H9 (cell line): ENCODE measurements at regions not wholly inside any gene's neighbourhood (a gene's known extent, or its start where the extent isn't known, plus 50 kb on each side); places are given as distances from the start of the nearest gene placed in this dataset.
A peak's percentile ranks its signal among the peaks of the same experiment; 100 is the strongest.

Source experiments
- DNase-seq: peaks from one replicate; pipeline ENCODE4 v3.0.0-alpha.2; 2017
- H2AFZ ChIP-seq: one replicate; pipeline ENCODE4 v1.6.1; 2013; ENCODE audit warnings: mild to moderate bottlenecking, low read length, control low read depth, moderate library complexity
- H2AK5ac ChIP-seq: 2 replicates; pipeline ENCODE4 v1.6.1; 2013; ENCODE audit warnings: low read length, control low read depth, mixed read lengths; ENCODE audit not compliant: insufficient read length
- H2BK120ac ChIP-seq: one replicate; pipeline ENCODE4 v1.6.1; 2013; ENCODE audit warnings: low read depth, mild to moderate bottlenecking, low read length, control low read depth, inconsistent platforms; ENCODE audit not compliant: poor library complexity, severe bottlenecking
- H2BK12ac ChIP-seq: 2 replicates; pipeline ENCODE4 v1.6.1; 2013; ENCODE audit warnings: low read length, control low read depth, mixed read lengths, low read depth; ENCODE audit not compliant: insufficient read length
- H2BK15ac ChIP-seq: 2 replicates; pipeline ENCODE4 v1.6.1; 2013; ENCODE audit warnings: low read depth, low read length, control low read depth
- H2BK20ac ChIP-seq: one replicate; pipeline ENCODE4 v1.6.1; 2013; ENCODE audit warnings: low read depth, mild to moderate bottlenecking, low read length, control low read depth, inconsistent platforms; ENCODE audit not compliant: poor library complexity, severe bottlenecking
- H2BK5ac ChIP-seq: 2 replicates; pipeline ENCODE4 v1.6.1; 2013; ENCODE audit warnings: low read length, control low read depth, mixed read lengths; ENCODE audit not compliant: insufficient read length
- H3K14ac ChIP-seq: 2 replicates; pipeline ENCODE4 v1.6.1; 2013; ENCODE audit warnings: low read length, control low read depth; ENCODE audit not compliant: insufficient read depth
- H3K18ac ChIP-seq: 2 replicates; pipeline ENCODE4 v1.6.1; 2013; ENCODE audit warnings: low read depth, mild to moderate bottlenecking, mixed read lengths, low read length, control low read depth; ENCODE audit not compliant: insufficient read length
- H3K23ac ChIP-seq: 2 replicates; pipeline ENCODE4 v1.6.1; 2013; ENCODE audit warnings: low read length, control low read depth, mixed read lengths, low read depth; ENCODE audit not compliant: insufficient read length
- H3K23me2 ChIP-seq: 2 replicates; pipeline ENCODE4 v1.6.1; 2013; ENCODE audit warnings: low read depth, mild to moderate bottlenecking, mixed read lengths, low read length, control low read depth; ENCODE audit not compliant: insufficient read length, poor library complexity, severe bottlenecking
- H3K27ac ChIP-seq: 2 replicates; pipeline ENCODE4 v1.5.1; 2013; ENCODE audit warnings: low read length, control low read depth, mixed read lengths, low read depth; ENCODE audit not compliant: insufficient read length
- H3K27me3 ChIP-seq: 2 replicates; pipeline ENCODE4 v1.6.1; 2013; ENCODE audit warnings: low read length, control low read depth, inconsistent platforms; ENCODE audit not compliant: insufficient read depth
- H3K4ac ChIP-seq: 2 replicates; pipeline ENCODE4 v1.6.1; 2013; ENCODE audit warnings: low read depth, mild to moderate bottlenecking, control low read depth, inconsistent platforms, low read length, moderate library complexity
- H3K4me1 ChIP-seq: 2 replicates; pipeline ENCODE4 v1.6.1; 2013; ENCODE audit warnings: low read length, control low read depth, inconsistent platforms; ENCODE audit not compliant: insufficient read depth
- H3K4me2 ChIP-seq: 2 replicates; pipeline ENCODE4 v1.6.1; 2013; ENCODE audit warnings: low read length, control low read depth, mixed read lengths; ENCODE audit not compliant: insufficient read length, insufficient read depth
- H3K56ac ChIP-seq: 2 replicates; pipeline ENCODE4 v1.6.1; 2013; ENCODE audit warnings: low read depth, mild to moderate bottlenecking, mixed read lengths, low read length, control low read depth; ENCODE audit not compliant: insufficient read length
- H3K79me1 ChIP-seq: 2 replicates; pipeline ENCODE4 v1.6.1; 2013; ENCODE audit warnings: low read depth, mild to moderate bottlenecking, moderate library complexity, low read length, control low read depth, inconsistent platforms; ENCODE audit not compliant: insufficient read depth, poor library complexity, severe bottlenecking
- H3K79me2 ChIP-seq: 2 replicates; pipeline ENCODE4 v1.6.1; 2013; ENCODE audit warnings: low read length, control low read depth, inconsistent platforms; ENCODE audit not compliant: insufficient read depth
- H3K9ac ChIP-seq: 2 replicates; pipeline ENCODE4 v1.6.1; 2013; ENCODE audit warnings: low read length, control low read depth, mixed read lengths; ENCODE audit not compliant: insufficient read length; ENCODE audit errors: extremely low read depth
- H3K9me3 ChIP-seq: one replicate; pipeline ENCODE4 v1.6.1; 2013; ENCODE audit warnings: low read depth, low read length, inconsistent platforms; ENCODE audit not compliant: control insufficient read depth
- H3T11ph ChIP-seq: one replicate; pipeline ENCODE4 v1.6.1; 2013; ENCODE audit warnings: mild to moderate bottlenecking, low read length, control low read depth, inconsistent platforms
- H4K20me1 ChIP-seq: one replicate; pipeline ENCODE4 v1.6.1; 2013; ENCODE audit not compliant: control insufficient read depth, insufficient read length, insufficient read depth
- H4K5ac ChIP-seq: 2 replicates; pipeline ENCODE4 v1.6.1; 2013; ENCODE audit warnings: low read depth, mild to moderate bottlenecking, mixed read lengths, low read length, control low read depth; ENCODE audit not compliant: insufficient read length
- H4K8ac ChIP-seq: replicated peaks from 2 replicates; pipeline ENCODE4 v1.6.1; 2013; ENCODE audit warnings: low read length, control low read depth, mixed read lengths, low read depth; ENCODE audit not compliant: insufficient read length
- H4K91ac ChIP-seq: 2 replicates; pipeline ENCODE4 v1.6.1; 2013; ENCODE audit warnings: low read depth, mild to moderate bottlenecking, moderate library complexity, mixed read lengths, low read length, control low read depth; ENCODE audit not compliant: insufficient read length
- H3K27ac Mint-ChIP-seq, 3 experiments: 2 replicates in 2 of 3; 3 replicates in 1 of 3; pipeline ENCODE4 v1.8.0; 2020 to 2021; ENCODE audit warnings: mixed read lengths in 3 of 3, mild to moderate bottlenecking in 1 of 3, moderate library complexity in 1 of 3
- H3K27me3 Mint-ChIP-seq: 2 replicates; pipeline ENCODE4 v1.8.0; 2021; ENCODE audit warnings: low read depth, mild to moderate bottlenecking, moderate library complexity, mixed read lengths
- H3K36me3 Mint-ChIP-seq, 3 experiments: 2 replicates in 2 of 3; 3 replicates in 1 of 3; pipeline ENCODE4 v1.8.0; 2020 to 2021; ENCODE audit warnings: low read depth in 3 of 3, mixed read lengths in 3 of 3; ENCODE audit not compliant: insufficient read depth in 1 of 3
- H3K4me1 Mint-ChIP-seq, 2 experiments: 2 replicates each; pipeline ENCODE4 v1.8.0; 2020; ENCODE audit warnings: mixed read lengths in 2 of 2
- H3K4me3 Mint-ChIP-seq, 2 experiments: 2 replicates in 1 of 2; 3 replicates in 1 of 2; pipeline ENCODE4 v1.8.0; 2020 to 2021; ENCODE audit warnings: mild to moderate bottlenecking in 2 of 2, mixed read lengths in 2 of 2, moderate library complexity in 1 of 2
- H3K9me3 Mint-ChIP-seq, 2 experiments: 2 replicates in 1 of 2; 3 replicates in 1 of 2; pipeline ENCODE4 v1.8.0; 2020; ENCODE audit warnings: mild to moderate bottlenecking in 2 of 2, mixed read lengths in 2 of 2, moderate library complexity in 1 of 2
- WGBS: extraction: QIAGEN DNeasy Blood & Tissue Kit; methylation state at CpG from one replicate; pipeline ENCODE4 v1.1.7; 2013; ENCODE audit warnings: missing lambda C conversion rate, low lambda C conversion rate, mixed read lengths; ENCODE audit not compliant: insufficient read length; ENCODE audit errors: extremely low coverage; 5-methylcytosine and 5-hydroxymethylcytosine counted together
- TF ChIP-seq, protein P1 (sequence below): fragments of 200-600 bp; sonication (generic); conservative IDR thresholded peaks from 3 replicates; pipeline ENCODE4 v1.8.0; 2021; ENCODE audit warnings: antibody characterized with exemption, mild to moderate bottlenecking

DNA sequence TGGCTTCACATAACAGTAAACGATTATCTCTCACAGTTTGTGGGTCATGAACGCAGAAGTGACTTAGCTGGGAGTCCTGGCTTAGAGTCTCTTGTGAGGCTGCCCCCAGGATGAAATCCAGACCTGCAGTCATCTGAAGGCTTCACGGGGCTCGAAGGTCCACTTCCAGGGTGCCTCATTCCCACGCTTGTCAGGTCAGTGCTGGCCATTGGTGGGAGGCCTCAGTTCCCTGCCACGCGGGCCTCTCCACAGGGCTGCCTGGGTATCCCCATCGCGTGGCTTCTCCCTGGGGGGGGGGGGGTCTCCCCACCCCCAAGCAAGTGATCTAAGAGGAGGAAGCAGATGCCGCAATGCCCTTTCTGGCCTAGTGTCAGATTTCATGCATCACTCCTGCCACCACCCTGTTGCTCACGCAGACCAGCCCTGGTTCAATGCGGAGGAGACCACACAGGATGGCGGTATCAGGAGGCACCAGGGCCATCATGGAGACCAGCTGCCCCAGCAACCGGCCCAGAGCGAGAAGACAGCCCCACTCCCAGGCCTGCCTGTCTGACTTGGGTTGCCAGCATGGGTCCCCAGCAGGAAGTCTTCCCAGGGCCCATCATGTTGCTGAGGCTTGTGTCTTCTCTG is 77.3 kb upstream of the CDH5 start:
- H4K8ac ChIP-seq, result no peak overlapping the region
- no peak overlapping the region for H2BK120ac ChIP-seq
- no peak overlapping the region for H3K4me2 ChIP-seq
- no peak overlapping the region for H4K5ac ChIP-seq
- no CpG with 5 or more reads among the region's 15 CpGs for WGBS
- Mint-ChIP-seq H3K36me3 (no peaks in the 10 kb centered on the region), H3K27ac (no peak overlapping the region; a peak in 1 of 7 replicates), H3K4me1 (no peaks in the 10 kb centered on the region), H3K9me3 (no peaks in the 10 kb centered on the region), H3K4me3 (no peak overlapping the region), H3K27me3 (peaks cover 14% of the 10 kb centered on the region)
- no peak overlapping the region for H2AK5ac ChIP-seq
- no peak overlapping the region for H2BK5ac ChIP-seq
- no peak overlapping the region for H3K23ac ChIP-seq
- no peak overlapping the region for H3K27ac ChIP-seq
- H3K79me2 ChIP-seq, result no peaks in the 10 kb centered on the region
- H4K20me1 ChIP-seq, result peaks cover 5% of the 10 kb centered on the region
- H3K9ac ChIP-seq, result no peak overlapping the region
- H2BK20ac ChIP-seq, result no peak overlapping the region
- no peak overlapping the region; the same call in 1 of the 2 replicates for H3K14ac ChIP-seq
- no peaks in the 10 kb centered on the region for H3K23me2 ChIP-seq
- H4K91ac ChIP-seq, result no peak overlapping the region
- no peak overlapping the region for H3T11ph ChIP-seq
- H2BK12ac ChIP-seq, result no peak overlapping the region
- peak; percentile 18 for DNase-seq
- H3K4me1 ChIP-seq, result no peaks in the 10 kb centered on the region
- no peak overlapping the region for H3K56ac ChIP-seq
- TF ChIP-seq, protein P1, sequence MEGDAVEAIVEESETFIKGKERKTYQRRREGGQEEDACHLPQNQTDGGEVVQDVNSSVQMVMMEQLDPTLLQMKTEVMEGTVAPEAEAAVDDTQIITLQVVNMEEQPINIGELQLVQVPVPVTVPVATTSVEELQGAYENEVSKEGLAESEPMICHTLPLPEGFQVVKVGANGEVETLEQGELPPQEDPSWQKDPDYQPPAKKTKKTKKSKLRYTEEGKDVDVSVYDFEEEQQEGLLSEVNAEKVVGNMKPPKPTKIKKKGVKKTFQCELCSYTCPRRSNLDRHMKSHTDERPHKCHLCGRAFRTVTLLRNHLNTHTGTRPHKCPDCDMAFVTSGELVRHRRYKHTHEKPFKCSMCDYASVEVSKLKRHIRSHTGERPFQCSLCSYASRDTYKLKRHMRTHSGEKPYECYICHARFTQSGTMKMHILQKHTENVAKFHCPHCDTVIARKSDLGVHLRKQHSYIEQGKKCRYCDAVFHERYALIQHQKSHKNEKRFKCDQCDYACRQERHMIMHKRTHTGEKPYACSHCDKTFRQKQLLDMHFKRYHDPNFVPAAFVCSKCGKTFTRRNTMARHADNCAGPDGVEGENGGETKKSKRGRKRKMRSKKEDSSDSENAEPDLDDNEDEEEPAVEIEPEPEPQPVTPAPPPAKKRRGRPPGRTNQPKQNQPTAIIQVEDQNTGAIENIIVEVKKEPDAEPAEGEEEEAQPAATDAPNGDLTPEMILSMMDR, result no peak
- H3K18ac ChIP-seq, result no peak overlapping the region
- H3K79me1 ChIP-seq, result no peaks in the 10 kb centered on the region
- H2BK15ac ChIP-seq, result no peak overlapping the region
- H2AFZ ChIP-seq, result no peak overlapping the region
- no peak overlapping the region for H3K4ac ChIP-seq
- H3K27me3 ChIP-seq, result no peaks in the 10 kb centered on the region
- H3K9me3 ChIP-seq, result no peaks in the 10 kb centered on the region
